IPS-18a (cell line): ENCODE measurements at regions not wholly inside any gene's neighbourhood (a gene's known extent, or its start where the extent isn't known, plus 50 kb on each side); places are given as distances from the start of the nearest gene placed in this dataset.

Experiments used
- H3K27ac ChIP-seq: one replicate; pipeline ENCODE4 v1.5.1; 2013; ENCODE audit warnings: low read length
- H3K27me3 ChIP-seq: one replicate; pipeline ENCODE4 v1.6.1; 2013; ENCODE audit warnings: mild to moderate bottlenecking, low read length; ENCODE audit not compliant: control insufficient read depth, insufficient read depth
- H3K36me3 ChIP-seq: one replicate; pipeline ENCODE4 v1.6.1; 2013; ENCODE audit warnings: low read depth, low read length; ENCODE audit not compliant: control insufficient read depth
- H3K4me1 ChIP-seq: one replicate; pipeline ENCODE4 v1.6.1; 2013; ENCODE audit warnings: low read depth, low read length; ENCODE audit not compliant: control insufficient read depth
- H3K4me3 ChIP-seq: one replicate; pipeline ENCODE4 v1.5.1; 2013; ENCODE audit warnings: low read length
- H3K9ac ChIP-seq: one replicate; pipeline ENCODE4 v1.6.1; 2013; ENCODE audit warnings: mild to moderate bottlenecking, low read length, moderate library complexity
- H3K9me3 ChIP-seq: one replicate; pipeline ENCODE4 v1.6.1; 2013; ENCODE audit warnings: low read depth, low read length; ENCODE audit not compliant: control insufficient read depth

GRCh38 chr7:22879709-22880306, 57.2 kb upstream of the TOMM7 start:
- no peak overlapping the region for H3K4me3 ChIP-seq
- no peaks in the 10 kb centered on the region for H3K4me1 ChIP-seq
- no peak overlapping the region for H3K9ac ChIP-seq
- no peaks in the 10 kb centered on the region for H3K9me3 ChIP-seq
- H3K36me3 ChIP-seq: no peaks in the 10 kb centered on the region
- H3K27ac ChIP-seq: no peak overlapping the region
- H3K27me3 ChIP-seq: no peaks in the 10 kb centered on the region

GRCh38 chr7:22879280-22879679, 56.6 kb upstream of the TOMM7 start:
- no peaks in the 10 kb centered on the region for H3K27me3 ChIP-seq
- H3K9me3 ChIP-seq: no peaks in the 10 kb centered on the region
- H3K27ac ChIP-seq: no peak overlapping the region
- no peaks in the 10 kb centered on the region for H3K4me1 ChIP-seq
- H3K9ac ChIP-seq: no peak overlapping the region
- no peaks in the 10 kb centered on the region for H3K36me3 ChIP-seq
- no peak overlapping the region for H3K4me3 ChIP-seq

- H3K27ac ChIP-seq: no peak overlapping the region
- H3K4me1 ChIP-seq: no peaks in the 10 kb centered on the region
- H3K4me3 ChIP-seq: no peak overlapping the region
- H3K9me3 ChIP-seq: no peaks in the 10 kb centered on the region
- H3K9ac ChIP-seq: no peak overlapping the region
- no peaks in the 10 kb centered on the region for H3K27me3 ChIP-seq
- no peaks in the 10 kb centered on the region for H3K36me3 ChIP-seq
These were observed 54.5 kb upstream of the TOMM7 start for GRCh38 chr7:22876986-22877729.

GRCh38 chr7:22875470-22875869, 52.8 kb upstream of the TOMM7 start:
- H3K27ac ChIP-seq: no peak overlapping the region
- no peaks in the 10 kb centered on the region for H3K9me3 ChIP-seq
- H3K4me1 ChIP-seq: no peaks in the 10 kb centered on the region
- H3K27me3 ChIP-seq: no peaks in the 10 kb centered on the region
- H3K4me3 ChIP-seq: no peak overlapping the region
- H3K36me3 ChIP-seq: no peaks in the 10 kb centered on the region
- H3K9ac ChIP-seq: no peak overlapping the region

- Histone ChIP-seq H3K27ac (no peak overlapping the region), H3K9ac (no peak overlapping the region), H3K4me3 (no peak overlapping the region), H3K36me3 (no peaks in the 10 kb centered on the region), H3K4me1 (no peaks in the 10 kb centered on the region), H3K9me3 (no peaks in the 10 kb centered on the region), H3K27me3 (no peaks in the 10 kb centered on the region)
These were observed 52.3 kb upstream of the TOMM7 start for GRCh38 chr7:22874904-22875303.
